H1 (cell line): ENCODE measurements at regions not wholly inside any gene's neighbourhood (a gene's known extent, or its start where the extent isn't known, plus 50 kb on each side); places are given as distances from the start of the nearest gene placed in this dataset.

Experiments
- CTCF ChIA-PET: fragments of 300-600 bp; sonication (Branson Sonifier 250); formaldehyde crosslinking; loops from one replicate; lab custom pipeline; 2021; ENCODE audit not compliant: partially characterized antibody; lab: Charles Lee
- POLR2A ChIA-PET: fragments of 300-600 bp; sonication (Branson Sonifier 250); formaldehyde crosslinking; loops from one replicate; lab custom pipeline; 2021; ENCODE audit warnings: inconsistent platforms; ENCODE audit not compliant: partially characterized antibody; lab: Charles Lee
- DNase-seq, 2 experiments: peaks; one replicate each; pipeline versions ENCODE4 v3.0.0 to v3.0.0-alpha.2; 2010 to 2022; ENCODE audit warnings: low spot score in 2 of 2, low read depth in 1 of 2, mixed read lengths in 1 of 2
- FAIRE-seq: peaks from 2 replicates; lab custom pipeline; 2011; peaks lifted over from hg19 to GRCh38; lab: Jason Lieb, UNC
- H2AFZ ChIP-seq: 2 replicates; pipeline ENCODE4 v1.8.1; 2012; ENCODE audit warnings: low read length, inconsistent platforms
- H2AK5ac ChIP-seq: 2 replicates; pipeline ENCODE4 v1.6.1; 2013; ENCODE audit warnings: low read depth, low read length
- H2BK120ac ChIP-seq: replicated peaks from 2 replicates; pipeline ENCODE3; 2013; ENCODE audit warnings: low read depth, low read length, inconsistent platforms
- H2BK12ac ChIP-seq: 2 replicates; pipeline ENCODE4 v1.6.1; 2013; ENCODE audit warnings: low read depth, low read length
- H2BK15ac ChIP-seq: 2 replicates; pipeline ENCODE4 v1.6.1; 2013; ENCODE audit warnings: low read length
- H2BK20ac ChIP-seq: 2 replicates; pipeline ENCODE4 v1.6.1; 2013; ENCODE audit warnings: low read length
- H2BK5ac ChIP-seq: 2 replicates; pipeline ENCODE4 v1.6.1; 2013; ENCODE audit warnings: low read depth, low read length
- H3K14ac ChIP-seq: 2 replicates; pipeline ENCODE4 v1.6.1; 2013; ENCODE audit warnings: inconsistent platforms; ENCODE audit not compliant: insufficient read length
- H3K18ac ChIP-seq: 2 replicates; pipeline ENCODE4 v1.6.1; 2013; ENCODE audit warnings: low read length; ENCODE audit errors: extremely low read depth
- H3K23ac ChIP-seq: 2 replicates; pipeline ENCODE4 v1.6.1; 2013; ENCODE audit warnings: inconsistent platforms; ENCODE audit not compliant: insufficient read length
- H3K23me2 ChIP-seq: 2 replicates; pipeline ENCODE4 v1.6.1; 2013; ENCODE audit warnings: low read depth, low read length
- H3K27ac ChIP-seq: 2 replicates; pipeline ENCODE4 v1.6.1; 2011; ENCODE audit warnings: low read depth, low read length, inconsistent platforms
- H3K27me3 ChIP-seq, 4 experiments: replicated peaks in 1 of 4; 1 replicate in 1 of 4; 2 replicates in 3 of 4; pipeline versions ENCODE4 v1.6.1 to v1.8.1; 2011 to 2013; ENCODE audit warnings: low read length in 3 of 4, mild to moderate bottlenecking in 3 of 4, inconsistent platforms in 2 of 4, mixed read lengths in 2 of 4, moderate library complexity in 1 of 4; ENCODE audit not compliant: control insufficient read depth in 3 of 4, insufficient read depth in 3 of 4; ENCODE audit errors: extremely low read depth in 1 of 4
- H3K36me3 ChIP-seq, 4 experiments: 2 replicates each; pipeline versions ENCODE4 v1.6.1 to v1.8.1; 2011 to 2013; ENCODE audit warnings: mild to moderate bottlenecking in 4 of 4, low read length in 3 of 4, moderate library complexity in 2 of 4, control low read depth in 1 of 4, inconsistent platforms in 1 of 4; ENCODE audit not compliant: insufficient read depth in 4 of 4, control insufficient read depth in 2 of 4
- H3K4ac ChIP-seq: replicated peaks from 2 replicates; pipeline ENCODE3; 2013; ENCODE audit warnings: low read length, low read depth, mixed read lengths, inconsistent platforms; ENCODE audit not compliant: insufficient read length
- H3K4me1 ChIP-seq, 4 experiments: replicated peaks in 1 of 4; 1 replicate in 1 of 4; 2 replicates in 3 of 4; pipeline versions ENCODE4 v1.6.1 to v1.8.1; 2011 to 2013; ENCODE audit warnings: low read length in 3 of 4, inconsistent platforms in 2 of 4, mixed read lengths in 1 of 4; ENCODE audit not compliant: insufficient read depth in 4 of 4, control insufficient read depth in 3 of 4
- H3K4me2 ChIP-seq, 2 experiments: 2 replicates each; pipeline versions ENCODE4 v1.6.1 to v1.8.1; 2011 to 2013; ENCODE audit warnings: low read depth in 2 of 2, low read length in 2 of 2, control low read depth in 1 of 2, inconsistent platforms in 1 of 2, mild to moderate bottlenecking in 1 of 2; ENCODE audit not compliant: insufficient read depth in 1 of 2
- H3K4me3 ChIP-seq, 4 experiments: fragments of 200-600, 300-600 bp in 1 of 4; sonication (generic), shearing (Covaris generic), sonication (Bioruptor Twin) in 1 of 4; 2 replicates each; pipeline versions ENCODE4 v1.5.1 to v1.8.1; 2011 to 2016; ENCODE audit warnings: low read length in 4 of 4, low read depth in 3 of 4, control low read depth in 2 of 4, inconsistent platforms in 2 of 4, mild to moderate bottlenecking in 2 of 4, mixed read lengths in 1 of 4, moderate library complexity in 1 of 4; ENCODE audit not compliant: insufficient read depth in 2 of 4; ENCODE audit errors: extremely low read depth in 1 of 4
- H3K56ac ChIP-seq: replicated peaks from 2 replicates; pipeline ENCODE3; 2013; ENCODE audit warnings: low read depth, mild to moderate bottlenecking, mixed read lengths, low read length, inconsistent platforms; ENCODE audit not compliant: insufficient read length
- H3K79me1 ChIP-seq: 2 replicates; pipeline ENCODE4 v1.6.1; 2013; ENCODE audit warnings: low read depth, low read length, control low read depth
- H3K79me2 ChIP-seq, 2 experiments: 2 replicates each; pipeline versions ENCODE4 v1.6.1 to v1.8.1; 2012 to 2013; ENCODE audit warnings: low read length in 2 of 2, mild to moderate bottlenecking in 2 of 2, inconsistent platforms in 1 of 2; ENCODE audit not compliant: insufficient read depth in 2 of 2, control insufficient read depth in 1 of 2
- H3K9ac ChIP-seq, 4 experiments: replicated peaks in 1 of 4; 1 replicate in 1 of 4; 2 replicates in 3 of 4; pipeline versions ENCODE4 v1.6.1 to v1.8.1; 2011 to 2013; ENCODE audit warnings: low read depth in 3 of 4, low read length in 3 of 4, control low read depth in 2 of 4, mild to moderate bottlenecking in 2 of 4, moderate library complexity in 2 of 4, inconsistent platforms in 1 of 4; ENCODE audit errors: extremely low read depth in 1 of 4
- H3K9me3 ChIP-seq, 2 experiments: 2 replicates each; pipeline versions ENCODE4 v1.6.1 to v1.8.1; 2012 to 2013; ENCODE audit warnings: mild to moderate bottlenecking in 2 of 2, moderate library complexity in 2 of 2, control low read depth in 1 of 2, inconsistent platforms in 1 of 2, low read depth in 1 of 2, low read length in 1 of 2, mixed read lengths in 1 of 2; ENCODE audit not compliant: insufficient read depth in 2 of 2
- H4K20me1 ChIP-seq, 2 experiments: replicated peaks in 1 of 2; 2 replicates each; pipeline versions ENCODE3 to v1.8.1; 2011 to 2013; ENCODE audit warnings: inconsistent platforms in 2 of 2, low read length in 2 of 2, mild to moderate bottlenecking in 1 of 2; ENCODE audit not compliant: insufficient read depth in 2 of 2, control insufficient read depth in 1 of 2
- H4K5ac ChIP-seq: 2 replicates; pipeline ENCODE4 v1.6.1; 2013; ENCODE audit warnings: low read length, low read depth, mixed read lengths, inconsistent platforms; ENCODE audit not compliant: insufficient read length
- H4K8ac ChIP-seq: 2 replicates; pipeline ENCODE4 v1.8.0; 2013; ENCODE audit warnings: mild to moderate bottlenecking, moderate library complexity, low read length, inconsistent platforms; ENCODE audit not compliant: insufficient read depth; ENCODE audit errors: extremely low read depth
- H4K91ac ChIP-seq: replicated peaks from 2 replicates; pipeline ENCODE3; 2013; ENCODE audit warnings: low read length, mixed read lengths, inconsistent platforms; ENCODE audit not compliant: insufficient read length
- ATF3 ChIP-seq: IDR thresholded peaks from 2 replicates; pipeline ENCODE4 v1.6.1; 2011; ENCODE audit warnings: low read depth, mild to moderate bottlenecking, low read length; ENCODE audit not compliant: insufficient read depth
- BACH1 ChIP-seq: IDR thresholded peaks from 2 replicates; pipeline ENCODE4 v1.6.1; 2012; ENCODE audit warnings: low read length, improper control_type of control experiment
- CEBPB ChIP-seq: IDR thresholded peaks from 2 replicates; pipeline ENCODE4 v1.6.1; 2012; ENCODE audit warnings: low read depth, low read length
- CHD1 ChIP-seq: IDR thresholded peaks from 2 replicates; pipeline ENCODE4 v1.6.1; 2012; ENCODE audit warnings: low read depth, low read length, improper control_type of control experiment
- EP300 ChIP-seq, 2 experiments: IDR thresholded peaks; 1 replicate in 1 of 2; 2 replicates in 1 of 2; pipeline ENCODE4 v1.6.1; 2011 to 2012; ENCODE audit warnings: low read depth in 2 of 2, low read length in 2 of 2, mild to moderate bottlenecking in 2 of 2, borderline replicate concordance in 1 of 2, inconsistent platforms in 1 of 2, moderate library complexity in 1 of 2
- PHF8 ChIP-seq: fragments of 200-600 bp; sonication (generic); conservative IDR thresholded peaks from 2 replicates; pipeline ENCODE4 v1.7.1; 2012; ENCODE audit warnings: low read depth, mild to moderate bottlenecking, inconsistent platforms, low read length, moderate library complexity
- POLR2A ChIP-seq, 2 experiments: IDR thresholded peaks; 1 replicate in 1 of 2; 2 replicates in 1 of 2; pipeline ENCODE4 v1.6.1; 2011; ENCODE audit warnings: low read depth in 2 of 2, low read length in 2 of 2, mild to moderate bottlenecking in 2 of 2; ENCODE audit errors: control extremely low read depth in 1 of 2
- RBBP5 ChIP-seq: IDR thresholded peaks from 2 replicates; pipeline ENCODE4 v1.7.1; 2012; ENCODE audit warnings: low read depth, mild to moderate bottlenecking, inconsistent platforms, low read length, moderate library complexity, borderline replicate concordance
- RXRA ChIP-seq: IDR thresholded peaks from 2 replicates; pipeline ENCODE4 v1.6.1; 2011; ENCODE audit warnings: low read depth, mild to moderate bottlenecking, low read length, moderate library complexity; ENCODE audit not compliant: insufficient read depth
- SP2 ChIP-seq: IDR thresholded peaks from 2 replicates; pipeline ENCODE4 v1.6.1; 2012; ENCODE audit warnings: mild to moderate bottlenecking, low read length, inconsistent platforms
- TAF7 ChIP-seq: optimal IDR thresholded peaks from 2 replicates; pipeline ENCODE3; 2011; ENCODE audit warnings: low read depth, mild to moderate bottlenecking, inconsistent platforms, low read length, moderate library complexity, borderline replicate concordance
- YY1 ChIP-seq: IDR thresholded peaks from 2 replicates; pipeline ENCODE4 v1.6.1; 2011; ENCODE audit warnings: low read depth, mild to moderate bottlenecking, low read length
- WGBS, 2 experiments: shearing (Covaris generic) in 1 of 2; methylation state at CpG; one replicate each; pipeline versions ENCODE4 v1.1.6 to v1.1.7; 2013 to 2015; ENCODE audit warnings: low lambda C conversion rate in 2 of 2, mixed read lengths in 2 of 2, inconsistent platforms in 1 of 2, low coverage in 1 of 2, missing lambda C conversion rate in 1 of 2; ENCODE audit not compliant: insufficient replicate concordance in 2 of 2, insufficient coverage in 1 of 2, insufficient read length in 1 of 2; ENCODE audit errors: extremely low coverage in 1 of 2, missing lambda C conversion rate in 1 of 2; 5-methylcytosine and 5-hydroxymethylcytosine counted together

DNA sequence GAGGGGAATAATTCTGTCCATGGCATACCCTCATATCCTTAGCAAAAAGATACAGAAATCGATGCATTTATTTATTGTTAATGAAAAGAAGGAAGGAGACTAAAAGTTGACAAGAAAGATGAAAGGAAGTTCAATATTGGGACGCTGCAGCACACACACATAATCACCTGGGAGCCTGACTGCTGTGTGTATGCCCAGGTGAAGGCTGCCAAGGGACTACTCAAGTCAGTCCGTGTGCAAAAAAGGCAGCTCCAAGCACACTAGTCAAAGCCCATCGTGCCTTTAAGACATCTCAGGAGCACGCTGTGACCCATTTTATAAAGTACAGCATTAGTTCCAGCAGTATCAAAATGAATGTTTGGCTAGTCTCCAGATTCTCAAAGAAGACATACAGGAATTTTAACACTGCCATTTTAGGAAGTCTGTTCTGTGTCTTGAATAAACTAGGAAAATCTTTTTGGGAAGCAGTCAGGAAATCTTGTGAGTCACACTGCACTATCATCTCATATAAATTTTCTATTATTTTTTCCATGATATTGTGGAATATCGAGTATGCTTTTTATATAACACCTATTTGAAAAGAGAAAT lies 363.9 kb downstream of the GASK1B start:
- H2BK15ac ChIP-seq = no peak overlapping the region
- no peaks in the 10 kb centered on the region for H3K4me1 ChIP-seq
- no peaks in the 10 kb centered on the region for H3K79me1 ChIP-seq
- no peaks in the 10 kb centered on the region for H3K36me3 ChIP-seq
- POLR2A ChIA-PET = no interaction called here
- H3K4me3 ChIP-seq = no peak overlapping the region
- H3K23me2 ChIP-seq = no peaks in the 10 kb centered on the region
- no peaks in the 10 kb centered on the region for H3K27me3 ChIP-seq
- no peak overlapping the region for H2BK12ac ChIP-seq
- TF ChIP-seq PHF8 = no peak
- TF ChIP-seq ATF3 = no peak
- TF ChIP-seq BACH1 = no peak
- no peak for TF ChIP-seq TAF7
- no peak for TF ChIP-seq CHD1
- TF ChIP-seq YY1 = no peak
- TF ChIP-seq EP300 (IDR thresholded peaks at IDR 0.05; ENCODE audit: borderline replicate concordance in 1 of 2, low read depth in 2 of 2, low read length in 2 of 2) = no peak
- TF ChIP-seq RBBP5 = no peak
- no peak for TF ChIP-seq CEBPB
- TF ChIP-seq RXRA = no peak
- no peak for TF ChIP-seq POLR2A (IDR thresholded peaks at IDR 0.05; ENCODE audit: control extremely low read depth in 1 of 2, low read depth in 2 of 2, low read length in 2 of 2)
- no peak for TF ChIP-seq SP2
- H3K9ac ChIP-seq = no peak overlapping the region
- H3K9me3 ChIP-seq = peaks cover 0 to 4% of the 10 kb centered on the region in 2 experiments; a peak in 2 of 4 replicates
- no peak overlapping the region for H3K4ac ChIP-seq
- WGBS, 2 experiments = 93% methylated on average over 6 of the region's 6 CpGs; no CpG with 5 or more reads in 1 of the 2 experiments
- H2AFZ ChIP-seq = no peak overlapping the region
- H4K20me1 ChIP-seq = no peaks in the 10 kb centered on the region
- H3K27ac ChIP-seq = no peak overlapping the region
- H3K79me2 ChIP-seq = no peaks in the 10 kb centered on the region
- H3K18ac ChIP-seq = no peak overlapping the region
- H2BK20ac ChIP-seq = no peak overlapping the region
- H4K91ac ChIP-seq = no peak overlapping the region
- CTCF ChIA-PET = no interaction called here
- no peak overlapping the region for H3K4me2 ChIP-seq
- H3K56ac ChIP-seq = no peak overlapping the region
- DNase-seq = no peak
- H3K14ac ChIP-seq = no peak overlapping the region
- H3K23ac ChIP-seq = no peak overlapping the region
- H2BK5ac ChIP-seq = no peak overlapping the region
- no peak overlapping the region for H2BK120ac ChIP-seq
- no peak overlapping the region for H4K8ac ChIP-seq
- no peak overlapping the region for H2AK5ac ChIP-seq
- no peak for FAIRE-seq
- no peak overlapping the region for H4K5ac ChIP-seq
